ENCODE measurements at regions not wholly inside any gene's neighbourhood (a gene's known extent, or its start where the extent isn't known, plus 50 kb on each side); places are given as distances from the start of the nearest gene placed in this dataset.

- Histone ChIP-seq H3K27ac (no peak overlapping the region), H3K9me3 (no peaks in the 10 kb centered on the region), H3K27me3 (peaks cover 56% of the 10 kb centered on the region), H3K4me1 (ENCODE audit: control insufficient read depth in 1 of 2, insufficient read depth in 1 of 2, low read depth in 1 of 2, low read length in 1 of 2) (no peaks in the 10 kb centered on the region), H3K4me3 (ENCODE audit: low read depth in 1 of 2, low read length in 1 of 2) (no peak overlapping the region), H3K36me3 (no peaks in the 10 kb centered on the region)
- no peak for TF ChIP-seq CTCF (IDR thresholded peaks at IDR 0.05)
These were observed 82.7 kb downstream of the RAMP3 start for GRCh38 chr7:45240273-45240771.

DNA sequence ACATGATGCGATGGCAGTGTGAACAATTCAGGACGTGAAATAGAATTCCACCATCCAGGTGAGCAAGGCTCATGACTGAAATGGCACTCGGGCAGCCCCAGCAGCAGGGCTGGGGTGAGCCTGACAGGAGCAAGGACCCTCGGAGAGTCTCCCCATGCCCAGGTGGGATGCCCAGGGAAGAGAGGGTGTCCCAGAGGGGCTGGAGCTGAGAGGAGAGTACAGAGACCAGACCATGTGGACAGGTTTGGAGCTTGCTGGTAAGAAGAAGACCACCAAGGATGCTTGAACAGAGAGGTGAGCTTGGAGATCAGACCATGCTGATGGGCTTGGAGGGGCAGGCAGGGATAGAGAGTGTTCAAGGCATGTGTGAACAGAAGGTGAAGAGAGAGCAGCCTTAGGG is 83.3 kb downstream of the RAMP3 start:
- H3K4me3 ChIP-seq (ENCODE audit: low read depth in 1 of 2, low read length in 1 of 2) = no peak overlapping the region
- H3K27ac ChIP-seq = no peak overlapping the region
- H3K27me3 ChIP-seq = peaks cover 57% of the 10 kb centered on the region
- no peaks in the 10 kb centered on the region for H3K4me1 ChIP-seq (ENCODE audit: control insufficient read depth in 1 of 2, insufficient read depth in 1 of 2, low read depth in 1 of 2, low read length in 1 of 2)
- TF ChIP-seq CTCF (IDR thresholded peaks at IDR 0.05) = no peak
- no peaks in the 10 kb centered on the region for H3K9me3 ChIP-seq
- no peaks in the 10 kb centered on the region for H3K36me3 ChIP-seq

DNA sequence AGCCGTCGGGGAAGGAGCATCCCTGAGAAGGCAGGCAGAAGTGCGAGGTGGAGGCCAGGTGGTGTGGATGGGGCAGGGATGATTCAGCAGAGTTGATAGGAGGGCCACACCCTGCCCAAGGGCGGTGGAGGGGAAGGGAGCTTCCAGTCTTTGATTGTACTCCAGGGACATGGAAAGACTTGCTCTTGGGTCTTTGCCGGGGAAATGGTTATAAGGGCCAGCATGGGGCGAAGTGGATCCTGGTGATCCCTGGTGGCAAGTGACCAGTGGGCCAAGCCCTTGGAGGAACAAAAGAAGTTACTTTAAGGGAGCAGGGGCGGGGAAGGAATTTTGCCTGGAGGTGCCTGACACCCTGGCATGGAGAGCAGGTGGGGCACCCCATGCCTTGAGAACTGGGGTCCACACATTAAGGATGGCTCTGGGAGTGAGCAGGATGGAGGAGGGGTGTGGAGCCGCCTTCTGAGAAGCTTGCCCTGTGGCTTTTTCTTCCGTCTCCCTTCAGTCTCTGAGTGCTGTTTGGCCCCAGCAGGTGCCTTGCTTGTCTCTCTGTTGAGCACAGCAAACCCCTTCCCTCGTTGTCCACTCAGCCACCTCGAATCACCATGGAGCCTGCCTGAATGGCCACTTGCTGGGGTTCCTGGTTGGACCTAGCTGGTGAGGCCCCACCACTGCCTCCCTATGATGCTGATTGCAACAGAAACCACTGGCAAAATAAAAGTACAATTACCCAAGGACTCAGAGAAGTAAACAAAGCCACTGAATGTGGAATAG is 83.9 kb downstream of the RAMP3 start:
- TF ChIP-seq CTCF (IDR thresholded peaks at IDR 0.05) = no peak
- Histone ChIP-seq H3K27ac (no peak overlapping the region), H3K36me3 (no peaks in the 10 kb centered on the region), H3K4me3 (ENCODE audit: low read depth in 1 of 2, low read length in 1 of 2) (no peak overlapping the region), H3K27me3 (peaks cover 54% of the 10 kb centered on the region), H3K9me3 (no peaks in the 10 kb centered on the region), H3K4me1 (ENCODE audit: control insufficient read depth in 1 of 2, insufficient read depth in 1 of 2, low read depth in 1 of 2, low read length in 1 of 2) (no peaks in the 10 kb centered on the region)

DNA sequence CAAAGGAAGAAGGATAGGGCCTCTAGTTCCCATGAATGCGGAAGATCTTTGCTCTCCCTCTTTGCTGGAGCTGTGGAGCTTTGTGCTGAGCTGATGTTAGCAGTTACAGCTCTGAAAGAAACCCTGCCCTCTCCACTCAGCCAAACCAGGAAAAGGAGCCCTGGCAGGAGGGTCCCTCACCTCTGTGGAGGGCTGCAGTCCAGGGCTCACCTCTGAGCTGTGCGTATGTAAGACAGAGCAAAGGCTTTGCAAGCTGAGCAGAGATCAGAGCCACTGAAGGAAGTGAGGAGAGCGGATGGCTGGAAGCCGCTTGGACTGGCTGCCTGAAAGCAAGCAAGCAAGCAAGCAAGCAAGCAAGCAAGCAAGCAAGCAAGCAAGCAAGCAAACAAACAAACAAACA is 84.7 kb downstream of the RAMP3 start:
- peaks cover 54% of the 10 kb centered on the region for H3K27me3 ChIP-seq
- H3K9me3 ChIP-seq = no peaks in the 10 kb centered on the region
- H3K4me3 ChIP-seq (ENCODE audit: low read depth in 1 of 2, low read length in 1 of 2) = no peak overlapping the region
- no peak for TF ChIP-seq CTCF (IDR thresholded peaks at IDR 0.05)
- H3K36me3 ChIP-seq = no peaks in the 10 kb centered on the region
- H3K4me1 ChIP-seq (ENCODE audit: control insufficient read depth in 1 of 2, insufficient read depth in 1 of 2, low read depth in 1 of 2, low read length in 1 of 2) = no peaks in the 10 kb centered on the region
- H3K27ac ChIP-seq = no peak overlapping the region

DNA sequence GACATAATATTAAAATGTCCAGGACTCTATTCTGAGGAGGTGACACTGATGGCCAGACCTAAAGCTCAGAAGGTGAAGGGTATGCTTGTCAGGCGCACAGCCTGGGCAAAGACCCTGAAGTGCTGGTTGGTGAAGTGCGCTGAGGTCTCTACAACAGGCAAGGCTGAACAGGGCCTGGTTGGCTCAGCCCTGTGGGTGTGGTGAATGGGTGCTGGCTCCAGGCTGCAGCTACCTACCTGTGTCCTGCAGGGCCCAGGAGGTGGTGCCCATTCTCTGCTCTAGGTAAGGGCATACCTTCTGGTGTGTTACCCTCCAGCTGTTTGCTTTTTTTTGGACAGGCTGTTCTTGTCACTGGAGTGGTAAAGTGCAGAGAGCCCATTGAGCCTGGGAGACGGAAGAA is 85.1 kb downstream of the RAMP3 start:
- H3K27me3 ChIP-seq = peaks cover 54% of the 10 kb centered on the region
- no peaks in the 10 kb centered on the region for H3K9me3 ChIP-seq
- no peaks in the 10 kb centered on the region for H3K36me3 ChIP-seq
- H3K4me1 ChIP-seq (ENCODE audit: control insufficient read depth in 1 of 2, insufficient read depth in 1 of 2, low read depth in 1 of 2, low read length in 1 of 2) = no peaks in the 10 kb centered on the region
- H3K27ac ChIP-seq = no peak overlapping the region
- no peak overlapping the region for H3K4me3 ChIP-seq (ENCODE audit: low read depth in 1 of 2, low read length in 1 of 2)
- no peak for TF ChIP-seq CTCF (IDR thresholded peaks at IDR 0.05)
